Erythroblast (primary cell): ENCODE measurements at regions not wholly inside any gene's neighbourhood (a gene's known extent, or its start where the extent isn't known, plus 50 kb on each side); places are given as distances from the start of the nearest gene placed in this dataset.

ENCODE experiments used
- GATA1 ChIP-seq: IDR thresholded peaks from 2 replicates; pipeline ENCODE4 v1.6.1; 2011; ENCODE audit warnings: low read depth, mild to moderate bottlenecking, control low read depth, low read length, moderate library complexity
- POLR2A ChIP-seq: IDR thresholded peaks from 2 replicates; pipeline ENCODE4 v1.6.1; 2011; ENCODE audit warnings: mild to moderate bottlenecking, low read length

- TF ChIP-seq POLR2A, result no peak
- TF ChIP-seq GATA1, result no peak
Observed at GRCh38 chr16:86322806-86323205, 187.5 kb upstream of the FOXF1 start.
